ENCODE measurements at regions not wholly inside any gene's neighbourhood (a gene's known extent, or its start where the extent isn't known, plus 50 kb on each side); places are given as distances from the start of the nearest gene placed in this dataset.

- no peak overlapping the region for H3K27ac ChIP-seq
- TF ChIP-seq CTCF (conservative IDR thresholded peaks at IDR 0.05), result no peak
- TF ChIP-seq ZFX (IDR thresholded peaks at IDR 0.05), result no peak
Measured at GRCh38 chr17:71458322-71458721, 662.5 kb upstream of the SOX9 start.

- TF ChIP-seq ZFX (IDR thresholded peaks at IDR 0.05) (no peak), CTCF (conservative IDR thresholded peaks at IDR 0.05) (peak; percentile 60)
- H3K27ac ChIP-seq, result no peak overlapping the region
Measured at GRCh38 chr17:71460943-71461342, 659.9 kb upstream of the SOX9 start.

GRCh38 chr17:71461498-71462169, 659.2 kb upstream of the SOX9 start:
- TF ChIP-seq CTCF (conservative IDR thresholded peaks at IDR 0.05) (no peak), ZFX (IDR thresholded peaks at IDR 0.05) (no peak)
- no peak overlapping the region for H3K27ac ChIP-seq

GRCh38 chr17:71464241-71464640, 656.6 kb upstream of the SOX9 start:
- no peak overlapping the region for H3K27ac ChIP-seq
- no peak for TF ChIP-seq CTCF (conservative IDR thresholded peaks at IDR 0.05)
- no peak for TF ChIP-seq ZFX (IDR thresholded peaks at IDR 0.05)

- no peak overlapping the region for H3K27ac ChIP-seq
- TF ChIP-seq CTCF (conservative IDR thresholded peaks at IDR 0.05) (no peak), ZFX (IDR thresholded peaks at IDR 0.05) (no peak)
Measured at GRCh38 chr17:71464751-71465150, 656.1 kb upstream of the SOX9 start.

- TF ChIP-seq ZFX (IDR thresholded peaks at IDR 0.05) (no peak), CTCF (conservative IDR thresholded peaks at IDR 0.05) (no peak)
- H3K27ac ChIP-seq, result no peak overlapping the region
Measured at GRCh38 chr17:71467719-71468118, 653.1 kb upstream of the SOX9 start.

- TF ChIP-seq ZFX (IDR thresholded peaks at IDR 0.05) (no peak), CTCF (conservative IDR thresholded peaks at IDR 0.05) (no peak)
- no peak overlapping the region for H3K27ac ChIP-seq
Measured at GRCh38 chr17:71470062-71470461, 650.8 kb upstream of the SOX9 start.
